GDM1 (cell line): ENCODE measurements at regions not wholly inside any gene's neighbourhood (a gene's known extent, or its start where the extent isn't known, plus 50 kb on each side); places are given as distances from the start of the nearest gene placed in this dataset.

Experiments
- DNase-seq: peaks from one replicate; lab custom pipeline; 2025; lab: John Stamatoyannopoulos, UW

GRCh38 chr12:61894168-61894567, 366.0 kb upstream of the USP15 start:
- no peak for DNase-seq

DNA sequence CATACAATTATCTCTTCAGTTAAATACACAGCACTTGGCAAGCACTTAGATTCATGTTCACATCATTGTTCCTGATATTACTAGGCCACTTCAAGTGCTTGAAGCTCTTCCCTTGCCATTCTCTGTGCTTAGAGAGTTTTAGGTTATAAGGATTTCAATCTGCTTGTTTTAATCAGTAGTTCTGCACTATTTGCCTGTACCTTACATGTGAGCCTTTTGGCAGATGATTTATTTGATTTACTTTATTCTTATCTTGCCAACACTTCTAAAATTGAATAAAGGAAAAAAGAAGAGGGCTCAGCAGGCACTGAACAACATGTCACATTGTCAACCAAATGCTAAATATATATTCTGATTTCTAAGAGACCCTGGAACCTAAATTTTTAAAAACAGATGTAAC, 363.8 kb upstream of the USP15 start:
- DNase-seq, result no peak

DNA sequence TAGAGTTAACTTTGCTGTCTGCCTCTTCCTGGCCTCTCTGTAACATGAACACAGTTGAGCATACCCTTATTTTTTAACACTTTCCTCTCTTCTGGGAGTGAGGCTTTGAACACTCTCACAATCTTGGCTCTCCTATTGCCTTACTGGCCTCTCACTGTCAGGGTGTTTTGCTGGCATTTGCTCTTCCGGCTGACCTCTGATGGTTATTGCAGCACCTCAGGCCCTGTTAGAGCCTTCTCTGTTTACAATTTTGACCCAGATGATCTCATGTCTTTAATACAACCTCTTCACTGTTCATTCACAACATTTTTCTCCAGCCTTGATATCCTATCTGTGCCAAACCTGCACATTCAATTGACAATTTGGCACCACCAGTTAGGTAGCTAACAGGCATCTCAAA, 357.8 kb upstream of the USP15 start:
- DNase-seq, result no peak

DNA sequence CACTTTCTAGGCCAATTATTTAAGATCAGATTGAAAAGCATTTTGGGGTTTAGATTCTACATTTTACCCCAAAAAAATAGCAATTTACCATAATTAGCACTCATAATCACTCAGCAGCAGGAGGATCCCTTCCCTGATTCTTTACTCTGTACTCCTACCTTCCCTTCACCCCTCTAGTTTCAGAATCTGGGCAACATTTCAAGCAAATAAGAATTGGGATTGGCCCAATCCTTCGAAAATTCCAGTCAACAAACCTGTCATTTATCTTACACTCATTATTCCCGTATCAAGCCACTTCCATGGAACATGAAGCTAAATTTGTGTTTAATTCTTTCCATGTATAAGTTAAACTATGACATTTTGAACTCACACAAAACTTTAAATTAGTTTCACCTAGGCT, 349.1 kb upstream of the USP15 start:
- no peak for DNase-seq

GRCh38 chr12:61915420-61915819, 344.8 kb upstream of the USP15 start:
- DNase-seq, result no peak

- no peak for DNase-seq
These were observed 343.4 kb upstream of the USP15 start for GRCh38 chr12:61916831-61917230.

DNA sequence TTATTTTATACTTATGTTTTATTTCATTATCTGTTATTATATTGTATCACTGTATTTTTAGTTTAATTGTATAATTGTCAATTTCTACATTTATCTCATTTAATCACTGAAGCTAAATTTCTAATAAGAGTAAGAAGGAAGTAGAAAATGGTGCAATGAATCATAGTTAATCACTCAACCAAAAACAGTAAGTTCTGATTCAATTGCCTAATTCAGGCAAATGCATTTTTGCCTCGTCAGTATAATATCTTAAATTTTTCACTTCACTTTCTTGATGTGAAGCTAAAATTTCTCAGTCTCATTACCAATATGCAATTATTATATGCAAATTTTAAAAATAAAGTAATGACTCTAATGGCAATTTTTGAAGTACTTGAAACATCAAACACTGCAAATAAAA, 340.5 kb upstream of the USP15 start:
- no peak for DNase-seq

DNA sequence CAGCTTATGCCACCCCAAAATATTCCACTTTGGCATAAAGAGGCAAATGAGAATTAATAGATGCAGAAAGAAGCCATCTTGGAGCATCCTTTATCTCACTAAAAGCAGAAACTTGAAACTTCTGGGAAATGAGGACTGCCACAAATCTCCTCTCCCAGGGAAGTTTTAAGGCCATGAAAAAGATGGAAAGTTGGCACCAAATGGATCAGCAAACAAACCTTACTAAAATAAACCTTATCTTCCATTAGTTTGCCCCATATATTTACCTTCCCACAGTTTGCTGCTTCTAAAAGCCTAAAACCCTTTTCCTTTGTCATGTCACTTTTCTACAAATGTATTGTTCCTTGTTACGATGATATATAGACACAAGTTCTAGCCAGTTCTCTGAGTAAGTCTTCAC, 340.0 kb upstream of the USP15 start:
- no peak for DNase-seq

- DNase-seq, result no peak
These were observed 337.1 kb upstream of the USP15 start for GRCh38 chr12:61923152-61923551.

GRCh38 chr12:61934564-61934963, 325.6 kb upstream of the USP15 start:
- DNase-seq, result no peak

DNA sequence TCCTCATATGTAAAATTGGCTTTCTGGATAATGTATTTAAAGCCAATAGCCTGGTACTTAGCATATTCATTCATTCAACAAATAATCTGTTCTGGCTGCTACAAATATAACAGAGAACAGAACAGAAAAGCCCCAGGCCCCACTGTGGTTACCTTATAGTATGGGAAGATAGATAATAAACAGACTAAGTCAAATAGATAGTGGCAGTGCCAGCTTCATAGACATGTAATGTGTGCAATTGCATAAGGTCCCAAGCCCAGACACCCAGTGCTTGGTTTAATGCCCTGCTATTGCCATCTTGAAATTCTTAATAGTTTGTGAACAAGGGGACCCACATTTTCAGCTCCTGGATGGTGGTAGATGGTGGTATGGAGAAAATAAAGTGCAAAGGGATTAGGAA, 320.2 kb upstream of the USP15 start:
- DNase-seq, result no peak

- no peak for DNase-seq
These were observed 303.7 kb upstream of the USP15 start for GRCh38 chr12:61956545-61956944.

GRCh38 chr12:61974461-61974860, 285.7 kb upstream of the USP15 start:
- no peak for DNase-seq

DNA sequence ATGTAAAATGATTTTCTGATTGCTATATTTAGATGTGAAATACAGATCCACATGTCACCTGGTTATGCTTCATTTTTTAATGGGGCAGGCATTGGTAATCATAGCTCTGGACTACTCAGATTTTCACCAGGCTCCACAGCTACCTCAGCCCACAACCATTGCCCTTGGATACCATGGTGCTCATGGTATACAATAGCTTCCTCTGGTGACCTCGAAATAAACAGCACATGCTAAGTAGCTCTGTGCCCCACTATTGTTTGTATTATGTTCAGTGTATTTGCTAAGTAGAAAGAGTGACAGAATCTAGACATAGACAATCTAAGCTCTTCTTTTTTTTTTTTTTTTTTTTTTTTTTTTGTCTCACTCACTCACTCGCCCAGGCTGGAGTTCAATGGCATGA, 274.4 kb upstream of the USP15 start:
- DNase-seq, result no peak

DNA sequence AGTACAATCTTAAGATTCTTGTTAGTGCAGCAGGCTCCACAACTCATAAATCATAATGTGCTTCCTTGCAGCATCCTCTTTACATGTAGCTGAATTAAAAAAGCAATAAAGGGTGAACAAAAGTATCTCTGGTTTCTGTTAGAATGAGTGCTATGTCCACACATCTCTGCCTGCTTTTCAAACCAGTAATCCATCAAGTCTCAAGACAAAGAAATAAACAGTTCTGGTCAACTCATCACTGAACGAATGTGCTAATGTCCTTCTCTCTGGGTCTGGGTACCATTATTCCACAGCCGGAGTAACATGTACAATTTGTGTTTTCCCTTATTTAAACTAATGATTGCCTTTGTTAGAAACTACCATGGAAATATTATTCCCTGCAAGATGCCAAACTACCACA, 273.0 kb upstream of the USP15 start:
- no peak for DNase-seq

DNA sequence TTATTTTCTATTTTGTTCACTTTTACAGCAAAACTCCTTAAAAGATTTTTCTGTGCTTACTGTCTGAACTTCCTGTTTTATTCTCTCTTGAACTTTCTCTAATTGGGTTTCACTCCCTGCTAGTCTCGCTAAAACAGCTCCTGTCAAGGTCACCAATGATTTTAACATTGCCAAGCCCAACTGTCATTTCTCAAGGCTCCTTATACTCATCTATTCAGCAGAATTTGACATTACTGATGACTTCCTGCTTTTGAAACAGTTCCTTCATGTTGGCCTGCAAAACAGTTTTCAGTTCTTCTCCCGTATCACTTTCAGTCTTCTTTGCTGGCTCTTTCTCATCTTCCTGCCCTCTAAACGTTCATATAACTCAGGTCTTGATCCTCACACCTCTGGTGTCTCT, 268.5 kb upstream of the USP15 start:
- no peak for DNase-seq

DNA sequence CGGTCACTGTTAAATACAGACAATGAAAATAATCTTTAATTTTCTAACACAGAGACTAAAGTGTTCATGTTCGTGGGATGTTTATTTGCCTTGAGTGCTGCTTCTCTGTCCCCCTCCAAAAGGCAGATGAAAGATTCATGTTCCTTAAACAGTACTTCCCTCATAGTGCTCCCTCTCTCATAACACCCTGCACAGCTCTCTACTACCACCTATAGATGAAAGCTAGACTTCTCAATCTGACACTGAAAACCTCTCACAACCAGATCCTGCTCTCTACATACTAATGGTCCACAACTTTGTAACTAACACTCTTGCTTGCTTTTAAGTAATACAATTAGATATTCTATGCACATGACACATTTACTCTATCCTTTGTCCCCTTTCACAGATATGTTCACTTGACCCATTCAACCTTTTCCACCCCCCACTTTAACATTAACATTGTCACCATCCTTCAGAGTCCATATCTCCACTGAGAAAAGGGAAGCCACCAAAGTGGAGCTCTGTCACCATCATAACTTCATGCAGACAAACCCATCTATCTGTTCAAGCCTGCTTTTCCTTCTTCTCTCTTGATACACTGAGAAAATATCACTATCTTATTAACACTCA, 266.4 kb upstream of the USP15 start:
- peak; percentile 34 for DNase-seq

- no peak for DNase-seq
These were observed 263.5 kb upstream of the USP15 start for GRCh38 chr12:61996717-61997116.

DNA sequence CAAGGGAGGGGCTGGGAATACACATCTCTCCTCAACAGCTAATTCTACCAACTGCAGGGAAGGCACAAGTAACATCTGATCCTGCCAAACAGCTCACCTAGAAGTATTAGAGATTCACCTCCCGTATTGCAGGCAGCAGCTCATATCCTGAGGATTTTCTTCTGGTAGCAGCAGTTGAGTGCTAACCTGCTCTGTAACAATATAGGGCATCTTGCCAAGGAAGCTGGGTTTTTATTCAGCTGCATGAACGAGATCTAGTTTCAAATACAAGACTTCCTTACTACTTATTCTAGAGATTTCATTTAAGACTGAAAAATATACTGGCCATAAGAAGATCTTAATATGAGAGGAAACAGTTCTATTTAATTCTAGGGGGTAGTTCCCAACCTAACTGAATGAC, 261.4 kb upstream of the USP15 start:
- DNase-seq, result no peak

DNA sequence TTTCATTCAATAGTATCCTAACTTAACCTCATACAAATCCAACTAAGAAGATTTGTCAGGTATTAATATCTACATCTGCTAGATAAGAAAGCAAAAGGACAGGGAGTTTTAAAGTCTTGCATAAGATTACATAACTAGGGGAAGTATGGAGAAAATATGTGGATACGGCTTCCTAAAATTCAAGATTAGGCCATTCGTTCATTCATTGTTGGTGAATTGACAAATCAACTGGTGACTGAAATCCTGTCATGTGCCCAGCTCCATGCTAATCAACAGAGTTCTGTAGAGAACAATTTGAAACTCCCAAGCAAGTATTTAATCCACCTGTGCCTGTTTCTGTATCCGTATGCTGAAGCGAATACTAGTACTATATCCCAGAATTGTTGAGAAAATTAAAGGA, 260.9 kb upstream of the USP15 start:
- no peak for DNase-seq

- DNase-seq, result no peak
These were observed 258.8 kb upstream of the USP15 start for GRCh38 chr12:62001424-62001823.

- DNase-seq, result no peak
These were observed 257.0 kb upstream of the USP15 start for GRCh38 chr12:62003226-62003625.

DNA sequence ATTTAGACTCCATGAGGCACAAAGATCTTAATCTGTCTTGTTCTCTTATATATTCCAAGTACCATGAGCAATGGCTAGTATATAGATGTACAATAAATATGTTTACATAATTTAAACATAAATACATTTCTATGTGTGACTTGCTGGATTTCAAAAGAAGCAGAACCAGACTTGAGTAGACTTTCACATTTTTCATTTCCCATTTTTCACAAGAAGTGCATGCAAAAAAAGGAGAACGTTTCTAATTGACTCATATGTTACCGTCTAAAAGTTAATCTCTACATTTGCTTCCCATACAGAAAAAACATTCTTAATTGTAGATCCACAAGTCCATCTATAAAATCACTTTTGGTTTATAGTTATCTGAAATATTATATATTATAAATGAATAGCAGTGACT, 256.5 kb upstream of the USP15 start:
- no peak for DNase-seq

DNA sequence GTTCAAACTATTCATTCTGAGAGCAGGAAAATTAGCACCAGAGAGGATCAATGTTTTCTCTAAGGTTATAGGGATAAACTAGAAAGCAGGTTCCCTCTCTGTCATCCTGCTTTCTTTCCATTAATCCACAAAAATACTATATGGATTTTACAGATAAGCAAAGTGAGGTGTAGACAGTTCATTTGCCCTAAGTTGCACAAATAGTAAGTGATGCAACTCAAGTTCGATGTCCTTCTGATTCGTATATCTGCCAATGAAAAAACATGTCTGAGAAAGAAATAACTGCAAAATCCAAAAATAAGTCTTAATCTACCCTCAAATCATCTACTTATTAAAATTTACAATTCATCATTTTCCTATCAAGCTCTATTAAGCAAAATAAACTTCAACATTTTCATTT, 254.6 kb upstream of the USP15 start:
- no peak for DNase-seq
